ENCODE measurements at regions not wholly inside any gene's neighbourhood (a gene's known extent, or its start where the extent isn't known, plus 50 kb on each side); places are given as distances from the start of the nearest gene placed in this dataset.

DNA sequence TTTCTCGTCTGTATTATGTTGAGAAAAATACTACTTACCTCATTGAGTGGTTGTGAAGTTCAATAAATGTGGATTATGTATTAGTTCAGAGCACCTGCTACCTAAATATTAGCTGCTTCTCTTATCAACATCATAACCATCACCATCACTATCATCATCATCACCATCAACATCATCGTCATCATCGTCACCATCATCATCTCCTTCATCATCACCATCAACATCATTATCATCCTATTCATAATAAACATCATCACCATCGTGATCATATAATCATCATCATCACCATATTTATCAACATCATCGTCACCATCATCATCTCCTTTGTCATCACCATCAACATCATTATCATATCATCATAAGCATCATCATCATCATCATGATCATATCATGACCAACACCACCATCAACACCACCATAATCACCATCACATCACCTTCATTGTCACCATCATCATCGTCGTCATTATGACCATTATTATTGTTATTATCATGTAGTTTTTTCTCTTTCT, 181.0 kb upstream of the ADCY2 start:
- TF ChIP-seq, protein P1, sequence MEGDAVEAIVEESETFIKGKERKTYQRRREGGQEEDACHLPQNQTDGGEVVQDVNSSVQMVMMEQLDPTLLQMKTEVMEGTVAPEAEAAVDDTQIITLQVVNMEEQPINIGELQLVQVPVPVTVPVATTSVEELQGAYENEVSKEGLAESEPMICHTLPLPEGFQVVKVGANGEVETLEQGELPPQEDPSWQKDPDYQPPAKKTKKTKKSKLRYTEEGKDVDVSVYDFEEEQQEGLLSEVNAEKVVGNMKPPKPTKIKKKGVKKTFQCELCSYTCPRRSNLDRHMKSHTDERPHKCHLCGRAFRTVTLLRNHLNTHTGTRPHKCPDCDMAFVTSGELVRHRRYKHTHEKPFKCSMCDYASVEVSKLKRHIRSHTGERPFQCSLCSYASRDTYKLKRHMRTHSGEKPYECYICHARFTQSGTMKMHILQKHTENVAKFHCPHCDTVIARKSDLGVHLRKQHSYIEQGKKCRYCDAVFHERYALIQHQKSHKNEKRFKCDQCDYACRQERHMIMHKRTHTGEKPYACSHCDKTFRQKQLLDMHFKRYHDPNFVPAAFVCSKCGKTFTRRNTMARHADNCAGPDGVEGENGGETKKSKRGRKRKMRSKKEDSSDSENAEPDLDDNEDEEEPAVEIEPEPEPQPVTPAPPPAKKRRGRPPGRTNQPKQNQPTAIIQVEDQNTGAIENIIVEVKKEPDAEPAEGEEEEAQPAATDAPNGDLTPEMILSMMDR (IDR thresholded peaks at IDR 0.05), result no peak
- no peak for TF ChIP-seq EP300 (IDR thresholded peaks at IDR 0.05)
- no peak for TF ChIP-seq POLR2A (IDR thresholded peaks at IDR 0.05; ENCODE audit: low read length)
- TF ChIP-seq BHLHE40 (IDR thresholded peaks at IDR 0.05; ENCODE audit: low read depth, low read length), result no peak
- TF ChIP-seq REST (IDR thresholded peaks at IDR 0.05), result no peak

Data from A549 (cell line).